Globus pallidus (tissue), 1 donor: ENCODE measurements at regions not wholly inside any gene's neighbourhood (a gene's known extent, or its start where the extent isn't known, plus 50 kb on each side); places are given as distances from the start of the nearest gene placed in this dataset.
"Not testable (repeated sequence)": the region's sequence is repeated elsewhere in the genome, so short reads cannot be mapped to it uniquely, and the experiment has no call there.

ENCODE experiments used
- DNase-seq: peaks from one replicate; pipeline ENCODE4 v3.0.0-alpha.2; 2015; ENCODE audit warnings: low spot score

DNA sequence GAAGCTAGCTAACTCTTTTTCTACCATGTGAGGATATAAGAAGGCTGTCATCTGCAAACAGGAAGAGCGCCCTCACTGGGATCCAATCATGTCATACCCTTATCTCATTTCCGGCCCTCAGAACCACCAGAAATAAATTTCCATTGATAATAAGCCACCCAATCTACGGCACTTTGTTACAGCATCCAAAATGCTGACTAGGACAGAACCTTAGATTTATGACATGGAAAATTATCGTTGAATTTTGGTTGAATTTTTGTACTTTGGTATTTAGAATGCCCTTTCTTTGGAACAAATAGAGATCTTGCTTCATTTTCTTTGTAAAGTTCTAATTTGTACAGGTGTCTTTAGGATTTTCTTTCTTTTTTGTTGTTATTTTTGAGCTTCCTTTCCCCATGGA lies 53.3 kb upstream of the CYLC2 start:
- no peak for DNase-seq

DNA sequence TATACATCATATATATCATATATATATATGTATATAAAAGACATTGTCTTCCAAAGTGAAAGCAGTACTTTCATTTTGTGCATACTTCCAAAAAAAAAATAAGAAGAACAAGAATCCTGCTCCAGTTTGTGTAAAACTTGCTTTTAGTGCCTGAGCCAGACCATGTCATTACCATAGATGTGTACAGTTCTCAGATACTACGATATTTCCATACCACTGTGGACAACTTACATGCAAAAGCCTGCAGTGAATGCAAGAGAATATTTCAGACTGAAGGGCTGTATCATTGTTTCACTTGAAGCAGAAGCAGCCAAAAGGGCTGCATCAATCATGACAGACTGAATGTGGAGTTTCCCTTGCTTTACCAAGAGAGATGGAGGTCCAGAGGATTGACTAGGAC lies 72.6 kb upstream of the CYLC2 start:
- no peak for DNase-seq

DNA sequence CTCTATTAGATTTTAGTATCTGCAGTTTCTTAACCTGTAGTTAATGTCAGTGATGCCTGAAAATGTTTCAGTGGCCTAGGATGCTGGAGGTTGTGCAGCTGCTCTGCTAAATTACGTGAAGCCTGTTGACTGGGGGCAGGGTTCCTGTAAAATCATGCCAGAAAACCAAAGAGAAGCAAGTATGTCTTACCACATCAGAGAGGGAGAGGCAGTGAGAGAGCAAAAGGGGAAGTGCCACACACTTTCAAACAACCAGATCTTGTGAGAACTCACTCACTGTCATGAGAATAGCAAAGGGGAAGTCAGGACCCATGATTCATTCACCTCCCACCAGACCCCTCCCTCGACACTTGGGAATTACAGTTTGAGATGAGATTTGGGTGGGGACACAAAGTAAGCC lies 83.9 kb upstream of the CYLC2 start:
- no peak for DNase-seq

DNA sequence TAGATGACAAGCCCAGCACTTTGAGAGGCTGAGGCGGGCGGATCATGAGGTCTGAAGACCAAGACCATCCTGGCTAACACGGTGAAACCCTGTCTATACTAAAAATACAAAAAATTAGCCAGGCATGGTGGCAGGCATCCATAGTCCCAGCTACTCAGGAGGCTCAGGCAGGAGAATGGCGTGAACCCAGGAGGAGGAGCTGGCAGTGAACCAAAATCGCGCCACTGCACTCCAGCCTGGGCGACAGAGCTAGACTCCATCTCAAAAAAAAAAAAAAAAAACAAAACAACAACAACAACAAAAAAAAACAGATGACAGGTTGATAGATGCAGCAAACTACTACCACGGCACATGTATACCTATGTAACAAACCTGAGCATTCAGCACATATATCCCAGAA lies 89.3 kb upstream of the CYLC2 start:
- not testable (repeated sequence) for DNase-seq

DNA sequence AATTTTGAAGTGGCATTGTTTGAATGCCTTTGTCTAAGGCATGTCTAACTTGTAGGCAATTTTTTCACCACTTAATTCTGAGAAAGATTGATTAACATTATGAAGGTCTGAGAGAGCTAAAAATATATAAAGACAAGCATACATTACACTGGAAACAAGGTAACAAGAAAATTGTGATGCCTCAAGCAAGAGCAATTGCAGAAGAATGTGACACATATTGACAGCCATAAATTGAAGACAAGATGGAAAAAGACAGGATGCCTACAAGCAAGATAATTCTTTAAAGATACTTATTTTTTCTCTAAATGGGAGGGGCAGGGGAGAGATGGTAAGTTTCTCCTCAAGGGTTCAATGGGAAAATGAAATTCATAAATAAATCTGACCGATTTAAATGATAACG lies 103.1 kb upstream of the CYLC2 start:
- no peak for DNase-seq

DNA sequence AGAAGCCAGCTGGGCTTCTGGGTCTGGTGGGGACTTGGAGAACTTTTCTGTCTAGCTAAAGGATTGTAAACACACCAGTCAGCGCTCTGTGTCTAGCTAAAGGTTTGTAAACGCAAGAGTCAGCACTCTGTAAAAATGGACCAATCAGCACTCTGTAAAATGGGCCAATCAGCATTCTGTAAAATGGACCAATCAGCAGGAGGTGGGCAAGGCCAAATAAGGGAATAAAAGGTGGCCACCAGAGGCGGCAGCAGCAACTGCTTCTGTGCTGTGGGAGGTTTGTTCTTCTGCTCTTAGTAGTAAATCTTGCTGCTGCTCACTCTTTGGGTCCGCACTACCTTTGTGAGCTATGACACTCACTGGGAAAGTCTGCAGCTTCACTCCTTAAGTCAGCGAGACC lies 106.4 kb upstream of the CYLC2 start:
- not testable (repeated sequence) for DNase-seq

DNA sequence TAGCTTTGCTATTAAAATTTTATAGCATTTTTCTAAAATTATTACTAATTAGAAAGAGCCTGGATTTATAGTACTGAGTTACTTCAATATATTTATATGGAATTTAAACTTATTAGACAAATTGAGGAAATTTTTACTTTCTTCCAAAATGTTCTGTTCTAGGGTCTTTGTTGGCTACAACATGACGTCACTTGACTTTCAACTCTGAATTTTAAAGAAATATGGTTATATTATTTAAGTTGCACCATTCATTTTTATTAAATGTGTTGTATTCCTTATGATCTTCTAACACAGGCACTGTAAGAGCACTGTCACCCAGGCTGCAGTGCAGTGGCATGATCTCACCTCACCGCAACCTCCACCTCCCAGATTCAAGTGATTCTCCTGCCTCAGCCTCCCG lies 119.4 kb upstream of the CYLC2 start:
- no peak for DNase-seq

DNA sequence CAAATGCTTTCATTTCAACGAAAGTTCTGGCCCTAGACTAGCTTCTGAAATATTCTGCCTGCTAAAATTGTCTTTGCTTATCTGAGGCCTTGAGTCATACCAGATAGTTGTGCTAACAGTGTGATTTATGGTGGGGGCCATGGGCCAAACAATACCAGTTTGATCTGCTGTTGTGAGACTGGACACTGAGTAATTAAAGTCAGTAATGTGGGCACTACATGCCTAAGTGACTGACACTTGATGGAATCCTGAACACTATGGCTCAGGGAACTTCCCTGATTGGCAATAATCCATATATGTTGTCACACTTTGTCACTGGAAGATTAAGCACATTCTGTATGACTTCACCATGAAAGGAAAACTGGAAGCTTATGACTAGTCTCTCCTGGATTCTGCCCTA lies 127.6 kb upstream of the CYLC2 start:
- no peak for DNase-seq

DNA sequence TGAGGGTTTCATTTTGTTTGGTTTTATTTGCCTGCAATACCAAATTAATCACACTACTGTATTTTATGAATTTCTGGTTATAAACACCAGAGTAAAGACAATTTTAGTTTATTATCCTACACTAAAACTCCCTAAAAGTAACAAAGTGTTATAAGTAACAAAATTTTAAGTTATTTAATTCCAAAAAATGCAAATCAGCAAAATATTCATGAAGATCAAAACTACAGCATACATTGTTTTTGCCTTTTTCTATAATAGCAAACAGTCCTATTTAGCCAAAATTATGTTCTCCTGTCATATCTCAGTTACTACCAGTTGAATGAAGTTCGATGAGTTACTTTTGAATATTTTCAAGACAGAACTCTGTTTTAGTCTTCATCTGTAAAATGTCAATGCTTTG lies 132.7 kb upstream of the CYLC2 start:
- no peak for DNase-seq

DNA sequence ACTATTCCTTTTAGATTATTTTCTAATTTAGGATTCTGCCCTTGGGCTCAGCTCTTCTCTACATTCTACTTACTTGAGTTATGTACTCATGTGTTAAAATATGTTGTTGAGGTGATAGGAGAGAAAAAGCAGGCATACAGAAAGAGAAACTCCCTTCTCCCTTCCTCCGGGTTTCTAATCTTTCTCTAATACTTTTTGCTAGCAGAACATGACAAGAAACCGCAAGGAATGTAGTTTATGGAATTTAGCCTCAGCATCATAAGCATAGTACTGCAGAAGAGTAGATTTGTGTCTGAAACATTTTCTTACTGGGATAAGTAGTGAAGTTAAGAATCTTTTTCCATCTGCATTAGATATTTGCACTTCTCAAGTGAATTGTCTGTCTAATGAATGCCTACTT lies 139.5 kb upstream of the CYLC2 start:
- no peak for DNase-seq

DNA sequence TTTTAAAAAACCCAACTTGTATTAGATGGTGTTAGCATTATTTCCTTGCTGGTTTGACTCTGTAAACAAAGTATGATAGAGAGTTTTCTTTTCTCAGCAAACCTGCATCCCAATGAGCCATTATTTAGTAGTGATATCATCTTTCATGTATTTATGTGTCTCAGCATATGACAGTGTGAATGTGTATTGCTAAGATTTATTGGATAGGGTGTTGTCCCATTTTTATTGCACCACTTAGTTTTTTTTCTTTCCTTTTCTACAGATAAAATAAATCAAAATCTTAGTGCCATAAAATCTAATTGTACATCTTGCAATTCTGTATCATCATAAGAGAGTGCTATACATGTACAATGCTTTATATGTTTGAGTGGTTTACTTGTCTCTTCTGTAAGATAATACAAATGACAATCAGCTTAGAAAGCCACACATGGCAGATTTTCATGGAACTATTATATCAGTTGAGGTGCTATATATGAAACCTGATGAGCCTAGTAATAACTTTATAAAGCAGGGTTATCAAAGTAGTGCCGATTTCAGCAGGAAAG lies 149.2 kb upstream of the CYLC2 start:
- no peak for DNase-seq

DNA sequence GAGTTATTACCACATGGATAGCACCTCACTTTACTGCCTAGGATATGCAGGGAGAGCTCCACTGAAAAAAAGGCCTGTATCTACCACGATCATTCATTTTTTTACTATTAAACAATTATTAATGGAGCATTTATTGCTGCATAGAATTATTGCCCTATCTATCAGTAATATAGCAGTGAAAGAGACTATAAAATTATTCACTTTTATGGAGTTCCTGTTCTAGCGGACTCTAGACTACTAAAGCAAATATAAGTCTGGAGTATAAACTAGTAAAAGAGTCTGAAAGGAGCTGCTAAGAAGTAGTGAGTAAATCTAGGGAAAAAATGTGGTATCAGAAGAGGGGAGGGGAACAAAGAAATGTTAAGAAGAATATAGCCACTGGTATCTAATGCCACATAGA lies 150.4 kb upstream of the CYLC2 start:
- no peak for DNase-seq

DNA sequence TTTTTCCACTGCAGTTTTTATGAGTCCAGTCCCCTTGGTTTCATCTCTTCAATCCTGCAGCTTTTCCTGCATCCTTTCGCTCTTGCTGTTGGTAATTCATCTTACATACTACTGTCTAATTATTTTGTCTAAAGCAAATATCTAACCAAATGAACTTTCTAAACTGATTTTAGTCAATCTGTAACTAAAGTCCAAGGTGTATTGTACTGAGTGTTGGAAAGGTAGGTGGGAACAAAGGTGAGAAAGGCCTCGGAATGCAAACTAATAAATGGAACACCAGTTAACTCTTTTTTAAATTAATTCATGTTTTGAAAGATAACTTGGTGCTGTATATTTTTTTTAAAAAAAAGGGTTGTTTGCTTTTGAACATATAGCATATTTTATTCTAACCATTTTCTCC lies 152.7 kb upstream of the CYLC2 start:
- no peak for DNase-seq

DNA sequence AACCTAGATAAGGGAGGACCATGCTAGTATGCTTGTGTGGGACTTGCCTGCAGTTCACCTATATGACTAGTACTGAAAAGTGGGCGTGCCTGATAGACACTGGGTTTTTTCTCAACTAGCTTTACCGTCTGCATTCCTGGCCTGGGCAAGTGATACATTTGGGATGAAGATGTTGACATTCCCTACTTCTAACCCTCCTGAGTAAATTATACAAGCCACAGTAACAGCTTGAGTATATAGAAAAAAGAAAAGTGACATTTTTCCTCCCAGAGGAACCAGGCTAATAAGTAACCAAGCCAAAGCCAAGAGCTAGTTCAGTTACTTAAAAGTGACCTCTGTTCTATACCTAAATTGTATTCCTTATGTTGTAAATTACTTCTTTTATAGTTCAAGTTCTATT lies 153.8 kb upstream of the CYLC2 start:
- no peak for DNase-seq

DNA sequence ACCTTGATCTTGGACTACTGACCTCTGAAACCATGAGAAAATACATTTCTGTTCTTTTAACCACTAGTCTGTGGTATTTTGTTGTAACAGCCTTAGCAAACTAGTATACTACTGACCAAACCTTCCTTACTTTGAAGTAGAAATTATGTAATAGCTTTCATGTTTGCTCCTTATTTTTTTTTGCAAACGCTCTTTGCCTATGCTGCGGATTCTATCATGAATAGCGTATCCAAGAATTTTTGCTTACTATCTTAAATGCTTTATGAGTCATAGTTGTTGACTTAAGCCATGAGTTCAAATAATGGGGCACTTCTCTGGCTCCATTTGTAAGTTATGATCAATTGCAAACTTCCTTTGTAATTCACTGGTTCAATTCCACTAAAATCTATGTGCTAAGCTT lies 154.8 kb upstream of the CYLC2 start:
- no peak for DNase-seq

DNA sequence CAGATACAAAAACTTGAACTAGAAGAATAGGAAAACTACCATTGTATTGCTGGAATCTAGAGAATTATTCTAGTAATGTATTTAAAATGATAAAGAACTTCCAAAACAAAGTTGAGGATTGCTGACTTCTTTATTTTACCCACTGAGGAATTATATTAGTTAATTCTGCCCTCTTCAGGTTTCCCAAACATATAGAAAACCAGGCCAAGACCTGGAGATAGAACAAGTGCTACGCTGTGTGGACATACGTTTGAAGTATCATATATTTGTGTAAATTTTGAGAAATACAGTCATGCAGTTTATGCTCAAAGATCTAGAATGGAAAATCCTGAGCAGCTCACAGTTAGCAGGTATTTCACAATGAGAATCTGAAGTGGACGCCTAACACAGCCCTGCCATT lies 162.3 kb upstream of the CYLC2 start:
- DNase-seq: no peak

DNA sequence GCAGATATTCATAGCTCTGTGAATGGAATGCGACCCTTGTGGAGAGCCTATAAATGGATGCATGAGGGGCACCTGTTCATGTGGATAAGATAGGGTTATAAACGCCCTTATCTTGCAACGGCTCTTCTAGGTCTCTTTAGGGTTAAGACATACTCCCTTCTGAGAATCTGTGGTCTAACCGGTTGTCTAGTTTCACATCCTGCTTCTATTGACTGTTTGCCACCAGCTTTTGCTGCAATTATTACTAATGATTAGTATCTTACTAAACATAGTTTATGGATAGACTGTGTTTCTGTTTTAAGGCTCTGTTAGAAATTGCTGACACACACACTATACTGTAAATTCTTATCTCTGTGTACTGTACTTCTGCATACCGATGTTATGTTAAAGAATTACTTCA lies 198.9 kb upstream of the CYLC2 start:
- no peak for DNase-seq

DNA sequence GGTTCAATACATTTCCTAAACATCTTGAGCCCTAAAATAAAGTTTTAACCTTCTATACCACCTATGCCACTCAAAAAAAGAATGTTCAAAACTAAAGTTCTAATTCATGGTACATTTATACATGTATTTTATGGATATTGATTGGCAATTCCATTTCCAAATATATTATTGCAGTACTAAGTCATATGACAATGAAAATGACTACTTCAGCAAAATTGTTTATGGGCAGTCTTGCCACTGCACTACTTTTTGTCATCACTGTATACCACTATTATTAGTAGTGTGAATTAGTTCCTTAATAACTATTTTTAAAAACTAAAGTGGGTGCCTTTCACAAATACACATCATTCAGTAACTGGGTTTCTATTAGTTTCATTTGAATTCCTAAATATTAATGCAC lies 199.6 kb upstream of the CYLC2 start:
- no peak for DNase-seq

DNA sequence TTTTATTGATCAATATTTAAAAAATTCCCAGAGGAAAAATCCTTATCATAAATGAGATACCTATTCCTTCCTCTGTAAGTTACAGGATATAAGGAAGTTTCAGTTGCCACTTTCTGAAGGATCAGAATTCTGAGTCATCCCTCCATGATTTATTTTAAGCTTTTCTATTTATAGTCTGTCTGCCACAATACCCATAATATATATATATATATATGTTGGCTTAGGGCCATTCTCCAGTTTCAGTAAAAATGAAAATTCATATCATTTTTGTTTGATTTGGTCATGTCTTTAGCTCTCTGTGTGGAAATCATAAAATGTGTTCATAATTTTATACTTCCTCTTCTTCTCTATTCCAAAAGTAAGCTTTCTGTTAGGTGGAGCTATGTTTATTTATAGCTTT lies 215.8 kb upstream of the CYLC2 start:
- no peak for DNase-seq

DNA sequence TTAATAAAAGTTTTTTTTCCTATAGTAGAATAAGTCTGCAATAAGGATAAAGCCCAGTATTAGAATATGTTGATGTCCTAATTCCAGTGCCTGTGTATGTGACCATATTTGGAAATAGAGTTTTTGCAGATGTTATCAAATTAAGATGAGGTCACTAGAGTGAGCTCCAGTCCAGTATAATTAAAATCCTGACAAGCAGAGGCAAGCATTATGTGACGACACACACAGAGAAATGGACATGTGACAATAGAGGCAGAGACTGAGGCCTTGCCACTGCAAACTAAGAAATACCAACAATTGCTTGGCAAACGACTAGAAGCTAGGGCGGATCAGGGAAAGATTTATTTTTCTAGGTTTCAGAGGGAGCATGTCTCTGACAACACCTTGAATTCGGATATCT lies 216.4 kb upstream of the CYLC2 start:
- no peak for DNase-seq

DNA sequence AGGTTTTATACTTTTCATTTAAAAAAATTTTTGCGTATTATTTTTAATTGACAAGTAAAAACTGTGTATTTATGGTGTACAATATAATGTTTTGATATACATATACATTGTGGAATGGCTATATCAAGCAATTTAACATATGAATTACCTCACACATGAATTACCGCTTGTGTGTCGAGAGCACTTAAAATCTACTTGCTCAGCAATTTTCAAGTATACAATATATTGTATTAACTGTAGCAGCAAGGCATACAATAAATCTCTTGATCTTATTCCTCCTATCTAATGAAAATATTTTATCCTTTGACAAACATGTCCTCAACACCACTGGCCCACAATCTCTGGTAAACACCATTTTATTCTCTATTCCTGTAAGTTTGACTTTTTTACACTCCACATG lies 224.4 kb upstream of the CYLC2 start:
- DNase-seq: no peak

DNA sequence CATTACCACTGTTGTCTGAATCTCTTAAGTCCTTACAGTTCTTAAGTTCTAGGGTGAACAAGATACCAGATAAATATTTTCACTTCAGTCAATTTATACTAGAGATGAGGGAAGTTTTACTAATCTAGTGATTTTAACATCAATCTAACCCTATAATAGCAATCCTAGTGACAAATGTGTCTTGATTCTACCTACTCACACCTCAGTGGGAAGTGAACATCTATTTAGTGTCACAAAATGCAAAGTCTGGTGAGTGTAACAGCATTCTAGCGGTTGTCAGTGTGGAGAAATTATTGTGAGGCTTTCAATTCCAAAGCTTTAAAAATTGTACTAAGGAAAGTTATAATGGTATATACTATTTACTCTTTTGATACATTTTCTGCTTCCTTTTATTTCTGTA lies 225.8 kb upstream of the CYLC2 start:
- DNase-seq: no peak

DNA sequence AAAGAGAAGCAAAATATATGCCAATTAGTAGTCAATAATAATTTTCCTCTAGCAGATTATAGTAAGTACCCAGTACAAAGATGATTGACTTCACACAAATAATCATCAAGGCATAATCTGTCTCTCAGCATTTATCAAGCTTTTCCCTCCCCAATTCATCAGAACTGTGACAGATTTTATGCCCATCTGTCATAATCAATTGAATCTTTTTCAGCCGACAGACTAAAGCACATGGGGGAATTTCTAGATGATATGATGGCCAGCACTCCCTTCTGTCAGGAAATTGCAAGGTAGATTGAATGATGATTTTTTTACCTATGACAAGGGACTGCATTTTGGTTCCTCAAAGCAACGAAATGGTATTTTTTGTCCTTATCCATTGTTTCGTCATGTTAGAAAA lies 227.1 kb upstream of the CYLC2 start:
- DNase-seq: no peak

DNA sequence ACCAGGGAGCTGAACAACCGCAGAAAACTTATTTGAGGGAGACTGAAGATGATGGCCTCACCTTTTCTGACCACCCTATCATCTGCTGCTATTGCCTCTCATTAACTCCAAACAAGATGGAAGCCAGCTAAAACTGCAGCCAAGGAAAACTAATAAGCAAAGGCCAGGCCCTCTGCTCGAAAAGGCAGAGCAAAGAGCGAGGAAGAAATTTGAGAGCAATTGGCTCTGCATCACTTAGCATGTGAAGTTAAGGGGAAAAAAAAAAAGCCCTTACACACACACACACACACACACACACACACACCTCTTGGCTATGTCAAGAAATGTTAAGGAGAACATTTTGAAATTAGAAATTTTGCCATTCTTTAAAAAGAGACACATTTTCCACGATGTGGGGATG lies 228.1 kb upstream of the CYLC2 start:
- DNase-seq: no peak

DNA sequence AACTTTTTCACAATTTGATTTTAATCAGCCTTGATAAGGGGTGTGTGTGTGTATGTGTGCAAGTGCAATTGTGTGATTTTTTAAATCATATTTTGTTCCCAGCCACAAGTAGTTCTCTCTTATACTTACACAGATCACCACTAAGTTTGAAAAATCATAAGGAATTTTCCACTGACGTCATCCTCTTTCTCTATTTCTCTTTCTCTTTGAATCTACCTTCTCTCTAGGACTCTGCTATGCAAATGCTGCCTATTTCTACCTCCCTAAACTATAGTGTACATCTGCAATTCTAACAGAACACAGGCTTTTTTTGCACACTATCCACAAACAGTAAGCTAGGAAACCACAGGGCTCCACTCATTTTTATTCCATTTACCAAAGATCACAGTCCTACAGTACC lies 254.6 kb upstream of the CYLC2 start:
- DNase-seq: no peak
